H9 (cell line): ENCODE measurements at regions not wholly inside any gene's neighbourhood (a gene's known extent, or its start where the extent isn't known, plus 50 kb on each side); places are given as distances from the start of the nearest gene placed in this dataset.

ENCODE experiments used
- DNase-seq: peaks from one replicate; pipeline ENCODE4 v3.0.0-alpha.2; 2017
- H2AFZ ChIP-seq: one replicate; pipeline ENCODE4 v1.6.1; 2013; ENCODE audit warnings: mild to moderate bottlenecking, low read length, control low read depth, moderate library complexity
- H2AK5ac ChIP-seq: 2 replicates; pipeline ENCODE4 v1.6.1; 2013; ENCODE audit warnings: low read length, control low read depth, mixed read lengths; ENCODE audit not compliant: insufficient read length
- H2BK120ac ChIP-seq: one replicate; pipeline ENCODE4 v1.6.1; 2013; ENCODE audit warnings: low read depth, mild to moderate bottlenecking, low read length, control low read depth, inconsistent platforms; ENCODE audit not compliant: poor library complexity, severe bottlenecking
- H2BK12ac ChIP-seq: 2 replicates; pipeline ENCODE4 v1.6.1; 2013; ENCODE audit warnings: low read length, control low read depth, mixed read lengths, low read depth; ENCODE audit not compliant: insufficient read length
- H2BK15ac ChIP-seq: 2 replicates; pipeline ENCODE4 v1.6.1; 2013; ENCODE audit warnings: low read depth, low read length, control low read depth
- H2BK20ac ChIP-seq: one replicate; pipeline ENCODE4 v1.6.1; 2013; ENCODE audit warnings: low read depth, mild to moderate bottlenecking, low read length, control low read depth, inconsistent platforms; ENCODE audit not compliant: poor library complexity, severe bottlenecking
- H2BK5ac ChIP-seq: 2 replicates; pipeline ENCODE4 v1.6.1; 2013; ENCODE audit warnings: low read length, control low read depth, mixed read lengths; ENCODE audit not compliant: insufficient read length
- H3K14ac ChIP-seq: 2 replicates; pipeline ENCODE4 v1.6.1; 2013; ENCODE audit warnings: low read length, control low read depth; ENCODE audit not compliant: insufficient read depth
- H3K18ac ChIP-seq: 2 replicates; pipeline ENCODE4 v1.6.1; 2013; ENCODE audit warnings: low read depth, mild to moderate bottlenecking, mixed read lengths, low read length, control low read depth; ENCODE audit not compliant: insufficient read length
- H3K23ac ChIP-seq: 2 replicates; pipeline ENCODE4 v1.6.1; 2013; ENCODE audit warnings: low read length, control low read depth, mixed read lengths, low read depth; ENCODE audit not compliant: insufficient read length
- H3K23me2 ChIP-seq: 2 replicates; pipeline ENCODE4 v1.6.1; 2013; ENCODE audit warnings: low read depth, mild to moderate bottlenecking, mixed read lengths, low read length, control low read depth; ENCODE audit not compliant: insufficient read length, poor library complexity, severe bottlenecking
- H3K27ac ChIP-seq: 2 replicates; pipeline ENCODE4 v1.5.1; 2013; ENCODE audit warnings: low read length, control low read depth, mixed read lengths, low read depth; ENCODE audit not compliant: insufficient read length
- H3K27me3 ChIP-seq: 2 replicates; pipeline ENCODE4 v1.6.1; 2013; ENCODE audit warnings: low read length, control low read depth, inconsistent platforms; ENCODE audit not compliant: insufficient read depth
- H3K4ac ChIP-seq: 2 replicates; pipeline ENCODE4 v1.6.1; 2013; ENCODE audit warnings: low read depth, mild to moderate bottlenecking, control low read depth, inconsistent platforms, low read length, moderate library complexity
- H3K4me1 ChIP-seq: 2 replicates; pipeline ENCODE4 v1.6.1; 2013; ENCODE audit warnings: low read length, control low read depth, inconsistent platforms; ENCODE audit not compliant: insufficient read depth
- H3K4me2 ChIP-seq: 2 replicates; pipeline ENCODE4 v1.6.1; 2013; ENCODE audit warnings: low read length, control low read depth, mixed read lengths; ENCODE audit not compliant: insufficient read length, insufficient read depth
- H3K56ac ChIP-seq: 2 replicates; pipeline ENCODE4 v1.6.1; 2013; ENCODE audit warnings: low read depth, mild to moderate bottlenecking, mixed read lengths, low read length, control low read depth; ENCODE audit not compliant: insufficient read length
- H3K79me1 ChIP-seq: 2 replicates; pipeline ENCODE4 v1.6.1; 2013; ENCODE audit warnings: low read depth, mild to moderate bottlenecking, moderate library complexity, low read length, control low read depth, inconsistent platforms; ENCODE audit not compliant: insufficient read depth, poor library complexity, severe bottlenecking
- H3K79me2 ChIP-seq: 2 replicates; pipeline ENCODE4 v1.6.1; 2013; ENCODE audit warnings: low read length, control low read depth, inconsistent platforms; ENCODE audit not compliant: insufficient read depth
- H3K9ac ChIP-seq: 2 replicates; pipeline ENCODE4 v1.6.1; 2013; ENCODE audit warnings: low read length, control low read depth, mixed read lengths; ENCODE audit not compliant: insufficient read length; ENCODE audit errors: extremely low read depth
- H3K9me3 ChIP-seq: one replicate; pipeline ENCODE4 v1.6.1; 2013; ENCODE audit warnings: low read depth, low read length, inconsistent platforms; ENCODE audit not compliant: control insufficient read depth
- H3T11ph ChIP-seq: one replicate; pipeline ENCODE4 v1.6.1; 2013; ENCODE audit warnings: mild to moderate bottlenecking, low read length, control low read depth, inconsistent platforms
- H4K20me1 ChIP-seq: one replicate; pipeline ENCODE4 v1.6.1; 2013; ENCODE audit not compliant: control insufficient read depth, insufficient read length, insufficient read depth
- H4K5ac ChIP-seq: 2 replicates; pipeline ENCODE4 v1.6.1; 2013; ENCODE audit warnings: low read depth, mild to moderate bottlenecking, mixed read lengths, low read length, control low read depth; ENCODE audit not compliant: insufficient read length
- H4K8ac ChIP-seq: replicated peaks from 2 replicates; pipeline ENCODE4 v1.6.1; 2013; ENCODE audit warnings: low read length, control low read depth, mixed read lengths, low read depth; ENCODE audit not compliant: insufficient read length
- H4K91ac ChIP-seq: 2 replicates; pipeline ENCODE4 v1.6.1; 2013; ENCODE audit warnings: low read depth, mild to moderate bottlenecking, moderate library complexity, mixed read lengths, low read length, control low read depth; ENCODE audit not compliant: insufficient read length
- H3K27ac Mint-ChIP-seq, 3 experiments: 2 replicates in 2 of 3; 3 replicates in 1 of 3; pipeline ENCODE4 v1.8.0; 2020 to 2021; ENCODE audit warnings: mixed read lengths in 3 of 3, mild to moderate bottlenecking in 1 of 3, moderate library complexity in 1 of 3
- H3K27me3 Mint-ChIP-seq: 2 replicates; pipeline ENCODE4 v1.8.0; 2021; ENCODE audit warnings: low read depth, mild to moderate bottlenecking, moderate library complexity, mixed read lengths
- H3K36me3 Mint-ChIP-seq, 3 experiments: 2 replicates in 2 of 3; 3 replicates in 1 of 3; pipeline ENCODE4 v1.8.0; 2020 to 2021; ENCODE audit warnings: low read depth in 3 of 3, mixed read lengths in 3 of 3; ENCODE audit not compliant: insufficient read depth in 1 of 3
- H3K4me1 Mint-ChIP-seq, 2 experiments: 2 replicates each; pipeline ENCODE4 v1.8.0; 2020; ENCODE audit warnings: mixed read lengths in 2 of 2
- H3K4me3 Mint-ChIP-seq, 2 experiments: 2 replicates in 1 of 2; 3 replicates in 1 of 2; pipeline ENCODE4 v1.8.0; 2020 to 2021; ENCODE audit warnings: mild to moderate bottlenecking in 2 of 2, mixed read lengths in 2 of 2, moderate library complexity in 1 of 2
- H3K9me3 Mint-ChIP-seq, 2 experiments: 2 replicates in 1 of 2; 3 replicates in 1 of 2; pipeline ENCODE4 v1.8.0; 2020; ENCODE audit warnings: mild to moderate bottlenecking in 2 of 2, mixed read lengths in 2 of 2, moderate library complexity in 1 of 2
- CTCF ChIP-seq: fragments of 200-600 bp; sonication (generic); conservative IDR thresholded peaks from 3 replicates; pipeline ENCODE4 v1.8.0; 2021; ENCODE audit warnings: antibody characterized with exemption, mild to moderate bottlenecking
- WGBS: extraction: QIAGEN DNeasy Blood & Tissue Kit; methylation state at CpG from one replicate; pipeline ENCODE4 v1.1.7; 2013; ENCODE audit warnings: missing lambda C conversion rate, low lambda C conversion rate, mixed read lengths; ENCODE audit not compliant: insufficient read length; ENCODE audit errors: extremely low coverage; 5-methylcytosine and 5-hydroxymethylcytosine counted together

DNA sequence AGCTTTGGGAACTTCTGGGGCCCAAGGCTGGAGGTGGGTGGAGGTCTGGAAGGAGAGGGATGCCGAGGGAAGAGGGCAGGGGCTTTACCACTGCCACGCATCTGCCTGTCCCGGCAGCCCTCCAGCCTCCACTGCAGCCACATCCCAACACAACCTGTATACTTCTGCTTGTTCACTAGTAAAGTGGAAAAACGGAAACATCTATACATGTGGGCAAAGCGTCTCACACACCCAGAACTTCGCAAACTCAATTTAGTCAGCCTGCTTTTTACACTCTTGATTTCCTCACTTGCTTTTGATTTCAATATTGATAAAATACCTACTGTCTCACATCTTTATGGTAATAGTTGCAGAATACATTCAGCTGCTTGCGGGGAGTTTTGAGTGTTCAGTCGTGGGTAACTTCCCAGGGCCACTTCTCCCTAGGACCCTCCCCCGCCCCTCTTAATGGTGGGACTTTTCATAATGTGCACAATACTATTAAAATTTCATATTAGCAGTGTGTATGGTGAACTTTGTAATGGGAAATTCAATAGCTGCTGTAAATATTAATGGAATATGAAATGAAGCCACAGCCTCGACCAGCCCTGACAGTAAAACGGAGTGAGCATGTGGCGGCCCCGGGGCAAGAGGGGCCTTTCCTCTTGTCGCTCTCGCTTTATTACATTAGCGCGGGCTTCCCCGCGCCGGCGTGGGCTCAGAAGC lies 85.2 kb downstream of the NR2F2 start:
- Histone ChIP-seq H3K23me2 (no peaks in the 10 kb centered on the region), H4K5ac (no peak overlapping the region), H2AK5ac (no peak overlapping the region), H3K9ac (no peak overlapping the region), H3K4me2 (peak overlapping the region; percentile 26), H4K8ac (no peak overlapping the region), H3K18ac (no peak overlapping the region), H3K14ac (no peak overlapping the region), H2BK12ac (no peak overlapping the region), H2BK120ac (no peak overlapping the region), H3K56ac (no peak overlapping the region), H3K79me2 (no peaks in the 10 kb centered on the region), H3K79me1 (no peaks in the 10 kb centered on the region), H3K4me1 (no peaks in the 10 kb centered on the region), H3K4ac (no peak overlapping the region), H2BK15ac (no peak overlapping the region), H2BK5ac (no peak overlapping the region), H2AFZ (no peak overlapping the region), H2BK20ac (no peak overlapping the region), H3K27ac (no peak overlapping the region), H3K23ac (no peak overlapping the region), H3K27me3 (peaks cover 95% of the 10 kb centered on the region), H4K20me1 (no peaks in the 10 kb centered on the region), H3K9me3 (no peaks in the 10 kb centered on the region), H3T11ph (no peak overlapping the region), H4K91ac (no peak overlapping the region)
- no CpG with 5 or more reads among the region's 21 CpGs for WGBS
- TF ChIP-seq CTCF = no peak
- H3K9me3 Mint-ChIP-seq = peaks cover 4 to 5% of the 10 kb centered on the region in 2 experiments; a peak in 2 of 5 replicates
- no peak for DNase-seq
- H3K36me3 Mint-ChIP-seq = no peaks in the 10 kb centered on the region; a peak in 1 of 7 replicates
- peaks cover 7 to 30% of the 10 kb centered on the region in 2 experiments for H3K4me1 Mint-ChIP-seq
- peaks cover 100% of the 10 kb centered on the region for H3K27me3 Mint-ChIP-seq
- H3K4me3 Mint-ChIP-seq = peak overlapping the region in 1 of 2 experiments; percentile 76; a peak in 4 of 5 replicates
- H3K27ac Mint-ChIP-seq = no peak overlapping the region
